ENCODE measurements at regions not wholly inside any gene's neighbourhood (a gene's known extent, or its start where the extent isn't known, plus 50 kb on each side); places are given as distances from the start of the nearest gene placed in this dataset.

- TF ChIP-seq CTCF (IDR thresholded peaks at IDR 0.05) (no peak), POLR2A (IDR thresholded peaks at IDR 0.05) (no peak)
Observed at GRCh38 chr16:9381905-9382304, 290.5 kb downstream of the HAPSTR1 start.
